Osteocyte (in vitro differentiated cells): ENCODE measurements at regions not wholly inside any gene's neighbourhood (a gene's known extent, or its start where the extent isn't known, plus 50 kb on each side); places are given as distances from the start of the nearest gene placed in this dataset.

Experiments used
- DNase-seq: peaks from one replicate; pipeline ENCODE4 v3.0.0; 2021; ENCODE audit warnings: mixed read lengths; ENCODE audit not compliant: unreplicated experiment; ENCODE audit errors: extremely low spot score
- H3K27ac Mint-ChIP-seq: one replicate; pipeline ENCODE4 v1.8.0; 2021; ENCODE audit warnings: mild to moderate bottlenecking, mixed read lengths; ENCODE audit not compliant: unreplicated experiment
- H3K27me3 Mint-ChIP-seq: one replicate; pipeline ENCODE4 v1.8.0; 2021; ENCODE audit warnings: mixed read lengths; ENCODE audit not compliant: unreplicated experiment
- H3K36me3 Mint-ChIP-seq: one replicate; pipeline ENCODE4 v1.8.0; 2021; ENCODE audit warnings: mixed read lengths; ENCODE audit not compliant: unreplicated experiment
- H3K4me1 Mint-ChIP-seq: one replicate; pipeline ENCODE4 v1.8.0; 2021; ENCODE audit warnings: mixed read lengths; ENCODE audit not compliant: unreplicated experiment
- H3K4me3 Mint-ChIP-seq: one replicate; pipeline ENCODE4 v1.8.0; 2021; ENCODE audit warnings: mild to moderate bottlenecking, moderate library complexity, mixed read lengths; ENCODE audit not compliant: unreplicated experiment
- H3K9me3 Mint-ChIP-seq: one replicate; pipeline ENCODE4 v1.8.0; 2021; ENCODE audit warnings: mixed read lengths; ENCODE audit not compliant: unreplicated experiment
- CTCF ChIP-seq: fragments of 200-600 bp; sonication (generic); IDR thresholded peaks from 2 replicates; pipeline ENCODE4 v1.5.0; 2021; ENCODE audit warnings: antibody characterized with exemption, mild to moderate bottlenecking, moderate library complexity

GRCh38 chr10:130962240-130963051 lies 349.1 kb downstream of the TCERG1L start:
- Mint-ChIP-seq H3K27me3 (no peaks in the 10 kb centered on the region), H3K4me1 (no peaks in the 10 kb centered on the region), H3K9me3 (peaks cover 57% of the 10 kb centered on the region), H3K36me3 (no peaks in the 10 kb centered on the region), H3K4me3 (no peak overlapping the region), H3K27ac (no peak overlapping the region)
- TF ChIP-seq CTCF, result no peak
- DNase-seq, result peak; percentile 70

- no peak for TF ChIP-seq CTCF
- Mint-ChIP-seq H3K27me3 (no peaks in the 10 kb centered on the region), H3K4me3 (no peak overlapping the region), H3K9me3 (peaks cover 58% of the 10 kb centered on the region), H3K27ac (no peak overlapping the region), H3K4me1 (no peaks in the 10 kb centered on the region), H3K36me3 (no peaks in the 10 kb centered on the region)
- DNase-seq, result peak; percentile 81
Measured at GRCh38 chr10:130963052-130963393, 348.5 kb downstream of the TCERG1L start.

DNA sequence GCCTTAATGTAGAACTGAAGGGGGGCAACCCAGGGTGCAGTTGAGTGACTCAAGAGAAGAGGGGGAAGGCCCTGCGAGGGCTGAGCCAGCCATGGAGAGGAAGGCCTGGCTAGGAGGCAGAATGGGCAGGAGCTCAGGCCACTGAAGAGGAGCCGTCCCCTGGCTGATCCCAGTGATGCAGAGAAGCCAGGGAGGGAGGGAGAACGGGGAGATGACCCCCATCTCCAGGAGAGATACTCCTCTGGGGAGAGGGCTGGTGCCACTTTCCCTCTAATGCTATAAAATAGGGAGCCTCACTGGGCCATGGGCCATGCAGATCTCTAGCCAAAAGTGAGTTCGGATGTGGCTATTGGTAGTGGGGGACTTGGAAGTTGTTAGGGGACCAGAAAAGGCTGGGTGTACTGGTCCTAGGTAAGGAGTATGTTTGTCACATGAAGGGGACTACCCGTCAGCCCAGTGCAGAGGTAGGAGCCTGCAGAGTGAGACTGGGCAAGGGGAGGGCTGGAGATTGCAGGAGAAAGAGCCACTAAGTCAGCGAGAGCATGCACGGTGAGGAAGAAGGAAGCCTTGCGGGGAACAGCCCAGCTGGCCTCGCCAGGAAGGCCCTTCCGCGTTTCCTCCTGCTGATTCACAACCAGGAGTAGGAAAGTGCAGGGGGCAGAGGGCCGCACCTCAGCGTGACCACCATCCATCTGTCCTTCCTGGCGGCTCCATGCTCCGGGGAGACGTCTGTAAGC lies 347.6 kb downstream of the TCERG1L start:
- peak; percentile 83 for DNase-seq
- no peaks in the 10 kb centered on the region for H3K36me3 Mint-ChIP-seq
- no peak overlapping the region for H3K27ac Mint-ChIP-seq

GRCh38 chr10:130964771-130965170 lies 346.8 kb downstream of the TCERG1L start:
- peak; percentile 54 for DNase-seq
- TF ChIP-seq CTCF, result no peak
- H3K27me3 Mint-ChIP-seq, result no peaks in the 10 kb centered on the region
- H3K36me3 Mint-ChIP-seq, result no peaks in the 10 kb centered on the region
- no peak overlapping the region for H3K27ac Mint-ChIP-seq
- H3K4me3 Mint-ChIP-seq, result no peak overlapping the region
- H3K9me3 Mint-ChIP-seq, result peaks cover 49% of the 10 kb centered on the region
- no peaks in the 10 kb centered on the region for H3K4me1 Mint-ChIP-seq

More for the DNA sequence above, 347.6 kb downstream of the TCERG1L start:
- H3K27me3 Mint-ChIP-seq, result no peaks in the 10 kb centered on the region
- no peak for TF ChIP-seq CTCF
- H3K4me1 Mint-ChIP-seq, result no peaks in the 10 kb centered on the region
- no peak overlapping the region for H3K4me3 Mint-ChIP-seq
- H3K9me3 Mint-ChIP-seq, result peaks cover 52% of the 10 kb centered on the region

DNA sequence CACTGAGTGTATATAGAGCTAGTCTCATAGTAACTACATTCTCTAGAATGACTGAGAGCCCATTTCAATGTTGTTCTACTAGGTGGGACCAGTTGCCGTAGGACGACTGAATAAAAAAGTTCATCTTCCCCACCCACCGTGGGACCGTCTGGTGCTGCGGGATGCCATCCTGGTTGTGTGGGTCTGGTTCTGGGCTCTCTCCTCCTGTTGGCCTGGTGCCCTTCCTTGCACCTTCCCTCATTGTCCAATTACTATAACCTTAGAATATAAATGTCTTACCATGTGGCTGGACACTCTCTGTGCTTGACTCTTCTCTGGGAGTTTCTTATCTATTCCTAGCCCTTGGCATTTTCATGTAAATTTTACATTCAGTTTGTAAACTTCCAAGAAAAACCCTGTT lies 344.4 kb downstream of the TCERG1L start:
- no peak overlapping the region for H3K4me3 Mint-ChIP-seq
- no peak for TF ChIP-seq CTCF
- no peaks in the 10 kb centered on the region for H3K27me3 Mint-ChIP-seq
- DNase-seq, result peak; percentile 66
- H3K36me3 Mint-ChIP-seq, result no peaks in the 10 kb centered on the region
- H3K27ac Mint-ChIP-seq, result no peak overlapping the region
- peaks cover 43% of the 10 kb centered on the region for H3K9me3 Mint-ChIP-seq
- H3K4me1 Mint-ChIP-seq, result no peaks in the 10 kb centered on the region
